DOHH2 (cell line): ENCODE measurements at regions not wholly inside any gene's neighbourhood (a gene's known extent, or its start where the extent isn't known, plus 50 kb on each side); places are given as distances from the start of the nearest gene placed in this dataset.

Experiments
- H3F3A ChIP-seq: fragments of 200-600 bp; sonication (generic), shearing (Covaris generic); 2 replicates; pipeline ENCODE4 v1.6.0; 2016; ENCODE audit warnings: antibody characterized with exemption, mild to moderate bottlenecking; ENCODE audit not compliant: control insufficient read depth, insufficient read depth
- H3K27ac ChIP-seq: fragments of 200-600 bp; sonication (generic); 2 replicates; pipeline ENCODE4 v1.5.1; 2014; ENCODE audit warnings: low read depth, mild to moderate bottlenecking, low read length, moderate library complexity
- H3K27me3 ChIP-seq: fragments of 200-600 bp; sonication (generic); 2 replicates; pipeline ENCODE4 v1.6.1; 2014; ENCODE audit warnings: mild to moderate bottlenecking, low read length, mixed read lengths; ENCODE audit not compliant: control insufficient read depth
- H3K36me3 ChIP-seq: fragments of 200-600 bp; sonication (generic); 2 replicates; pipeline ENCODE4 v1.6.1; 2014; ENCODE audit warnings: mild to moderate bottlenecking, low read length, moderate library complexity, mixed read lengths; ENCODE audit not compliant: control insufficient read depth
- H3K4me1 ChIP-seq: fragments of 200-600 bp; sonication (generic); 2 replicates; pipeline ENCODE4 v1.6.1; 2014; ENCODE audit warnings: mild to moderate bottlenecking, low read length, mixed read lengths; ENCODE audit not compliant: control insufficient read depth
- H3K4me2 ChIP-seq: fragments of 200-600 bp; sonication (generic); 2 replicates; pipeline ENCODE4 v1.6.0; 2014; ENCODE audit warnings: mild to moderate bottlenecking, low read length, moderate library complexity
- H3K4me3 ChIP-seq: fragments of 200-600 bp; sonication (generic); 2 replicates; pipeline ENCODE4 v1.5.1; 2014; ENCODE audit warnings: mild to moderate bottlenecking, low read length, mixed read lengths
- H3K79me2 ChIP-seq: fragments of 200-600 bp; sonication (generic); 2 replicates; pipeline ENCODE4 v1.6.1; 2014; ENCODE audit warnings: mild to moderate bottlenecking, low read length, mixed read lengths; ENCODE audit not compliant: control insufficient read depth
- H3K9me2 ChIP-seq: fragments of 200-600 bp; sonication (generic); replicated peaks from 2 replicates; pipeline ENCODE4 v1.6.1; 2014; ENCODE audit warnings: mild to moderate bottlenecking, low read length, mixed read lengths; ENCODE audit not compliant: control insufficient read depth
- H3K9me3 ChIP-seq: fragments of 200-600 bp; sonication (generic); 2 replicates; pipeline ENCODE4 v1.6.1; 2014; ENCODE audit warnings: antibody characterized with exemption, low read length, mixed read lengths; ENCODE audit not compliant: control insufficient read depth, insufficient read depth
- H4K20me1 ChIP-seq: fragments of 200-600 bp; sonication (generic); 2 replicates; pipeline ENCODE4 v1.6.0; 2014; ENCODE audit warnings: low read depth, mild to moderate bottlenecking, antibody characterized with exemption, low read length, moderate library complexity; ENCODE audit not compliant: control insufficient read depth, insufficient read depth
- CTCF ChIP-seq: fragments of 200-600 bp; sonication (generic); IDR thresholded peaks from one replicate; pipeline ENCODE4 v1.5.1; 2014; ENCODE audit warnings: antibody characterized with exemption, mild to moderate bottlenecking, low read depth, low read length; ENCODE audit not compliant: poor library complexity, severe bottlenecking
- EZH2phosphoT487 ChIP-seq: fragments of 200-600 bp; sonication (generic); IDR thresholded peaks from 2 replicates; pipeline ENCODE4 v1.6.1; 2017; ENCODE audit warnings: borderline replicate concordance, mild to moderate bottlenecking, antibody characterized with exemption, low read length, moderate library complexity, mixed read lengths

- no peaks in the 10 kb centered on the region for H3K4me1 ChIP-seq
- no peaks in the 10 kb centered on the region for H4K20me1 ChIP-seq
- H3K27me3 ChIP-seq: no peaks in the 10 kb centered on the region
- H3K36me3 ChIP-seq: no peaks in the 10 kb centered on the region
- H3K9me3 ChIP-seq: no peaks in the 10 kb centered on the region
- H3K27ac ChIP-seq: no peak overlapping the region
- no peaks in the 10 kb centered on the region for H3K9me2 ChIP-seq
- no peak overlapping the region for H3K4me2 ChIP-seq
- no peaks in the 10 kb centered on the region for H3F3A ChIP-seq
- H3K79me2 ChIP-seq: no peaks in the 10 kb centered on the region
- no peak overlapping the region for H3K4me3 ChIP-seq
- TF ChIP-seq CTCF (no peak), EZH2phosphoT487 (no peak)
Observed at GRCh38 chr6:95230071-95230740, 347.1 kb upstream of the MANEA start.

- Histone ChIP-seq H3F3A (no peaks in the 10 kb centered on the region), H3K9me3 (no peaks in the 10 kb centered on the region), H3K36me3 (no peaks in the 10 kb centered on the region), H3K79me2 (no peaks in the 10 kb centered on the region), H3K4me3 (no peak overlapping the region), H3K9me2 (no peaks in the 10 kb centered on the region), H3K4me1 (no peaks in the 10 kb centered on the region), H4K20me1 (no peaks in the 10 kb centered on the region), H3K4me2 (no peak overlapping the region), H3K27ac (no peak overlapping the region), H3K27me3 (no peaks in the 10 kb centered on the region)
- TF ChIP-seq EZH2phosphoT487 (no peak), CTCF (no peak)
Observed at GRCh38 chr6:95231416-95231815, 345.9 kb upstream of the MANEA start.

GRCh38 chr6:95232446-95232845, 344.9 kb upstream of the MANEA start:
- no peaks in the 10 kb centered on the region for H3K4me1 ChIP-seq
- no peaks in the 10 kb centered on the region for H4K20me1 ChIP-seq
- no peak for TF ChIP-seq EZH2phosphoT487
- TF ChIP-seq CTCF: no peak
- no peak overlapping the region for H3K4me3 ChIP-seq
- H3F3A ChIP-seq: no peaks in the 10 kb centered on the region
- H3K4me2 ChIP-seq: no peak overlapping the region
- no peaks in the 10 kb centered on the region for H3K9me2 ChIP-seq
- no peaks in the 10 kb centered on the region for H3K36me3 ChIP-seq
- no peaks in the 10 kb centered on the region for H3K9me3 ChIP-seq
- no peak overlapping the region for H3K27ac ChIP-seq
- H3K27me3 ChIP-seq: no peaks in the 10 kb centered on the region
- no peaks in the 10 kb centered on the region for H3K79me2 ChIP-seq
